Activated CD8-positive, alpha-beta T cell treated with anti-CD3 and anti-CD28 coated beads, Interleukin-2, amount 10 ng/mL, durations not matched to agents 7 days and 5 days (primary cell): ENCODE measurements at regions not wholly inside any gene's neighbourhood (a gene's known extent, or its start where the extent isn't known, plus 50 kb on each side); places are given as distances from the start of the nearest gene placed in this dataset.

Experiments
- ATAC-seq: fragments of 150-1000 bp; cut with Tn5 transposase; one replicate; pipeline ENCODE4 v1.10.0; 2021; ENCODE audit warnings: moderate library complexity
- CTCF ChIA-PET: fragments of 350-600 bp; sonication (Branson Sonifier 250); formaldehyde crosslinking; loops from one replicate; lab custom pipeline; 2021; ENCODE audit warnings: antibody characterized with exemption; lab: Charles Lee
- POLR2A ChIA-PET: fragments of 350-600 bp; sonication (Branson Sonifier 250); formaldehyde crosslinking; loops from one replicate; lab custom pipeline; 2021; ENCODE audit warnings: antibody characterized with exemption; lab: Charles Lee
- DNase-seq: peaks from one replicate; pipeline ENCODE4 v3.0.0-alpha.2; 2020
- H3K27ac Mint-ChIP-seq: one replicate; pipeline ENCODE4 v1.8.0; 2021; ENCODE audit warnings: mild to moderate bottlenecking, mixed read lengths
- H3K27me3 Mint-ChIP-seq: one replicate; pipeline ENCODE4 v1.8.0; 2021; ENCODE audit warnings: low read depth, mixed read lengths
- H3K36me3 Mint-ChIP-seq: one replicate; pipeline ENCODE4 v1.8.0; 2021; ENCODE audit warnings: low read depth, mixed read lengths
- H3K4me1 Mint-ChIP-seq: one replicate; pipeline ENCODE4 v1.8.0; 2021; ENCODE audit warnings: low read depth, mixed read lengths
- H3K4me3 Mint-ChIP-seq: one replicate; pipeline ENCODE4 v1.8.0; 2021; ENCODE audit warnings: mild to moderate bottlenecking, mixed read lengths
- H3K9me3 Mint-ChIP-seq: one replicate; pipeline ENCODE4 v1.8.0; 2022; ENCODE audit warnings: mixed read lengths; ENCODE audit not compliant: insufficient read depth

DNA sequence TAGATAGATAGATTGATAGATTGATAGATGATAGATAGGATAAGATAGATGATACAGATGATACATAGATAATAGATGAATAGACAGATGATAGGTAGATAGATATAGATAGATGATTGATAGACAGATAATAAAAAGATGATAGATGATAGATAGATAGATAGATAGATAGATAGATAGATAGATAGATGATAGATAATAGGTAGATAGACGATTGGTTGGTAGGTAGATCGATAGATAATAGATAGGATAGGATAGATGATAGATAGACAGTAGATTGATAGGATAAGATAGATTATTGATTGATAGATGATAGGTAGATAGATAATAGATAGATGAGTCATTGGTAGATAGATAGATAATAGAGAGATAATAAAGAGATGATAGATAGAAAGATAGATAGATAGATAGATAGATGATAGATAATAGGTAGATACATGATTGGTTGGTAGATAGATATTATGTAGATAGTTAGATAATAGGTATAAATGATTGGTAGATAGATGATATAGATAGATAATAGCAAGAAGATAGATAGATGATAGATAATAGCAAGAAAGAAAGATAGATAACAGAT is 109.4 kb upstream of the C16orf82 start:
- no peaks in the 10 kb centered on the region for H3K9me3 Mint-ChIP-seq
- H3K4me1 Mint-ChIP-seq, result peaks cover 5% of the 10 kb centered on the region
- ChIA-PET CTCF (no interaction called here), POLR2A (no interaction called here)
- no peak overlapping the region for H3K27ac Mint-ChIP-seq
- DNase-seq (no peak), ATAC-seq (no peak)
- H3K27me3 Mint-ChIP-seq, result no peaks in the 10 kb centered on the region
- H3K36me3 Mint-ChIP-seq, result no peaks in the 10 kb centered on the region
- no peak overlapping the region for H3K4me3 Mint-ChIP-seq

GRCh38 chr16:26959416-26960009 is 107.2 kb upstream of the C16orf82 start:
- no peak for DNase-seq
- H3K27ac Mint-ChIP-seq, result no peak overlapping the region
- ChIA-PET POLR2A (interaction anchor here (0.6 to 0.7 kb wide), 2 partner anchors 126 to 1693 kb away, joined by 3 to 4 read pairs; no protein-coding TSS in a partner anchor), CTCF (no interaction called here)
- peaks cover 5% of the 10 kb centered on the region for H3K4me1 Mint-ChIP-seq
- H3K9me3 Mint-ChIP-seq, result no peaks in the 10 kb centered on the region
- no peak for ATAC-seq
- H3K4me3 Mint-ChIP-seq, result no peak overlapping the region
- no peaks in the 10 kb centered on the region for H3K36me3 Mint-ChIP-seq
- H3K27me3 Mint-ChIP-seq, result peaks cover 2% of the 10 kb centered on the region

GRCh38 chr16:26961459-26961858 is 105.3 kb upstream of the C16orf82 start:
- Mint-ChIP-seq H3K4me1 (peaks cover 5% of the 10 kb centered on the region), H3K27ac (no peak overlapping the region), H3K36me3 (no peaks in the 10 kb centered on the region), H3K4me3 (no peak overlapping the region), H3K27me3 (peaks cover 2% of the 10 kb centered on the region), H3K9me3 (no peaks in the 10 kb centered on the region)
- ChIA-PET POLR2A (no interaction called here), CTCF (no interaction called here)
- ATAC-seq (no peak), DNase-seq (no peak)

GRCh38 chr16:26963109-26963508 is 103.6 kb upstream of the C16orf82 start:
- H3K27me3 Mint-ChIP-seq, result peaks cover 2% of the 10 kb centered on the region
- ChIA-PET CTCF (interaction anchor here (1.3 kb wide), 1 partner anchor 32 kb away, joined by 3 read pairs; no protein-coding TSS in a partner anchor), POLR2A (no interaction called here)
- H3K36me3 Mint-ChIP-seq, result no peaks in the 10 kb centered on the region
- no peak overlapping the region for H3K4me3 Mint-ChIP-seq
- H3K9me3 Mint-ChIP-seq, result no peaks in the 10 kb centered on the region
- no peak for ATAC-seq
- H3K4me1 Mint-ChIP-seq, result peaks cover 5% of the 10 kb centered on the region
- H3K27ac Mint-ChIP-seq, result no peak overlapping the region
- DNase-seq, result peak; percentile 22

DNA sequence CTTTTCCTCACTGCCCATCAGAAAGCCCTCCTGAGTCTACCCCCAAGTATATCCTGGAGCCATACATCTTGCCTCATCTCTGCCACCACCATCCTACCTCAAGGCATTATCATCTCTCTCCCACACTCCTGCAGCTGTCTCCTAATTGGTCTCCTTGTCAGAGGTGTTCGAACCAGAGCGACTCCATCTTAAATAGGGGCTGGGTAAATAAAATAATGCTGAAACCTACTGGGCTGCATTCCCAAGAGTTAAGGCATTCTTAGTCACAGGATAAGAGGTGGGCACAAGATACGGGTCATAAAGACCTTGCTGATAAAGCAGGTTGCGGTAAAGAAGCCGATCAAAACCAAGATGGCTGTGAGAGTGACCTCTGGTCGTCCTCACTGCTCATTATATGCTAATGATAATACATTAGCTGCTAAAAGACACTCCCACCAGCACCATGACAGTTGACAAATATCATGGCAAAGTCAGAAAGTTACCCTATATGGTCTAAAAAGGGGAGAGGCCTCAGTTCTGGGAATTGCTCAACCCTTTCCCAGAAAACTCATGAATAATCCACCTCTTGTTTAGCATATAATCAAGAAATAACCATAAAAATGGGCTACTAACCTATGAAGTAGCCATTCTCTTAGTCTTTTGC is 97.0 kb upstream of the C16orf82 start:
- CTCF ChIA-PET, result no interaction called here
- no peaks in the 10 kb centered on the region for H3K4me1 Mint-ChIP-seq

GRCh38 chr16:26970292-26970691 is 96.4 kb upstream of the C16orf82 start:
- Mint-ChIP-seq H3K4me3 (no peak overlapping the region), H3K36me3 (no peaks in the 10 kb centered on the region), H3K4me1 (no peaks in the 10 kb centered on the region), H3K27me3 (no peaks in the 10 kb centered on the region), H3K9me3 (no peaks in the 10 kb centered on the region), H3K27ac (no peak overlapping the region)
- ATAC-seq, result no peak
- ChIA-PET POLR2A (no interaction called here), CTCF (no interaction called here)
- DNase-seq, result no peak

More for the DNA sequence above, 97.0 kb upstream of the C16orf82 start:
- no peaks in the 10 kb centered on the region for H3K9me3 Mint-ChIP-seq
- ATAC-seq, result no peak
- no peak overlapping the region for H3K27ac Mint-ChIP-seq
- no peak for DNase-seq
- no peaks in the 10 kb centered on the region for H3K27me3 Mint-ChIP-seq
- POLR2A ChIA-PET, result no interaction called here
- no peaks in the 10 kb centered on the region for H3K36me3 Mint-ChIP-seq
- H3K4me3 Mint-ChIP-seq, result no peak overlapping the region

GRCh38 chr16:26976873-26977272 is 89.9 kb upstream of the C16orf82 start:
- Mint-ChIP-seq H3K27ac (no peak overlapping the region), H3K9me3 (no peaks in the 10 kb centered on the region), H3K4me1 (no peaks in the 10 kb centered on the region), H3K36me3 (no peaks in the 10 kb centered on the region), H3K4me3 (no peak overlapping the region), H3K27me3 (no peaks in the 10 kb centered on the region)
- POLR2A ChIA-PET, result no interaction called here
- ATAC-seq (no peak), DNase-seq (no peak)
- CTCF ChIA-PET, result no interaction called here

DNA sequence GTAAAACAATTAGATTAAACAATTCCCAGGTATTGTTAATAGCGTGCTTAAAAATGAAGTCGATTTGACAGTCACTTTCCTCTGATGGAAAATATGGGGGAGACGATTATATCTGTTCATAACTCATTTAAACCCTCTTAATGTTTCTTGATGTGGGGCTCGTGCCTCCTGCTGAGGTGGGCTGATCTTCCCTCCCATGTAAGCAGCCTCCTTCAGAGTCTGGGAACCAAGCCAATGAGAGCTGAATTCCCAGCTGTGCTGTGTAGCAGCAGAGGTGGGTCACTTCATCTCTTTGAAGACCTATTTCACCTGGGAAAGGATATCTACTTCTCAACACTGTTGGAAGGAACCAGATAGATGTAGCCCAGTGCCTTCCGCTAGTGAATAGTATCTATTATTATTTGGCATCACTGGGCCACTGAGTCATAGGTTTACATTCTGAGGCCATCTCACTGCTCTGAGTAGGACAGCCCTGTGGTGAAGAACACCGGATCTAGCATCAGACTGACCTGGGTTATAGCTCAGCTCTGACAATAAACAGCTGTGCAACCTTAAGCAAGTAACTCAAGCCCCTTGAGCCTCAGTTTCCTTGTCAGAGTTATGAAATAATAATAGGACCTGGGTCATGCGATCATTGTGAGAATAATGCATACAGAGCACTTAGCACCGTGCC is 85.3 kb upstream of the C16orf82 start:
- CTCF ChIA-PET, result no interaction called here
- no peak for DNase-seq
- POLR2A ChIA-PET, result no interaction called here
- H3K4me3 Mint-ChIP-seq, result no peak overlapping the region
- H3K27me3 Mint-ChIP-seq, result peaks cover 4% of the 10 kb centered on the region
- H3K27ac Mint-ChIP-seq, result no peak overlapping the region
- no peak for ATAC-seq
- H3K36me3 Mint-ChIP-seq, result no peaks in the 10 kb centered on the region
- no peaks in the 10 kb centered on the region for H3K4me1 Mint-ChIP-seq
- no peaks in the 10 kb centered on the region for H3K9me3 Mint-ChIP-seq

GRCh38 chr16:26982422-26982821 is 84.3 kb upstream of the C16orf82 start:
- Mint-ChIP-seq H3K4me1 (no peaks in the 10 kb centered on the region), H3K9me3 (no peaks in the 10 kb centered on the region), H3K36me3 (no peaks in the 10 kb centered on the region), H3K27ac (no peak overlapping the region), H3K4me3 (no peak overlapping the region), H3K27me3 (peaks cover 5% of the 10 kb centered on the region)
- ATAC-seq (no peak), DNase-seq (no peak)
- ChIA-PET POLR2A (no interaction called here), CTCF (no interaction called here)

- ChIA-PET POLR2A (no interaction called here), CTCF (no interaction called here)
- Mint-ChIP-seq H3K4me1 (no peaks in the 10 kb centered on the region), H3K27me3 (peaks cover 5% of the 10 kb centered on the region), H3K9me3 (no peaks in the 10 kb centered on the region), H3K4me3 (no peak overlapping the region), H3K27ac (no peak overlapping the region), H3K36me3 (no peaks in the 10 kb centered on the region)
- ATAC-seq (no peak), DNase-seq (no peak)
These were observed 83.3 kb upstream of the C16orf82 start for GRCh38 chr16:26983426-26983825.

DNA sequence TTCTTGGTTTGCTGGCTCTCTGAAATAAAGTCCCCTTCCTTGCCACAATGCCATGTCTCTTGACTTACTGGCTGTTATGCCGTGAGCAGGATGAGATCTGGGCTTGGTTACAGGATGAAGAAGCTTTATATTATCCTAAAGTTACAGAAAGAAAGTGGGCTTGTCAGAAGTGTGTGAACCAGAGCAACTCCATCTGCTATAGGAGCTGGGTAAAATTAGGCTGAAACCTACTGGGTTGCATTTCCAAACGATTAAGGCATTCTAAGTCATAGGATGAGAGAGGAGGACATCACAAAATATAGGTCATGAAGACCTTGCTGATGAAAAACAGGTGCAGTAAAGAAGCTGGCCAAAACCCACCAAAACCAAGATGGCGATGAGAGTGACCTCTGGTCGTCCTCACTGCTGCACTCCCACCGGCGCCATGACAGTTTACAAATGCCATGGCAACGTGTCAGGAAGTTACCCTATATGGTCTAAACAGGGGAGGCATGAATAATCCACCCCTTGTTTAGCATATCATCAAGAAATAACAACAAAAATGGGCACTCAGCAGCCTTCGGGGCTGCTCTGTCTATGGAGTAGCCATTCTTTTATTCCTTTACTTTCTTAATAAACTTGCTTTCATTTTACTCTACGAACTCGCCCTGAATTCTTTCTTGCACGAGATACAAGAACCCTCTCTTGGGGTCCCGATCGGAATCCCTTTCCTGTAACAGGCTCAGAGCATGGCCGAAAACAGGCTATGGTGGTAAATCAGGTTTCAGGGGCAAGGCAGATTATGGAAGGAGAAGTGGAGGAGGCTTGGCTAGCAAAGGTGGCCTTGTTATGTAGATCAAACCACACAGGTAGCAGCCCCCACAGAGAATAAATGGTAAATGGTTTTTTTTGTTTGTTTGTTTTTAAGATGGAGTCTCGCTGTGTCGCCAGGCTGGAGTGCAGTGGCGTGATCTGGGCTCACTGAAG is 81.3 kb upstream of the C16orf82 start:
- Mint-ChIP-seq H3K4me1 (no peaks in the 10 kb centered on the region), H3K27ac (no peak overlapping the region), H3K27me3 (peaks cover 8% of the 10 kb centered on the region), H3K36me3 (no peaks in the 10 kb centered on the region), H3K9me3 (no peaks in the 10 kb centered on the region), H3K4me3 (no peak overlapping the region)
- no peak for ATAC-seq
- CTCF ChIA-PET, result no interaction called here
- POLR2A ChIA-PET, result no interaction called here
- DNase-seq, result no peak
